ENCODE measurements at regions not wholly inside any gene's neighbourhood (a gene's known extent, or its start where the extent isn't known, plus 50 kb on each side); places are given as distances from the start of the nearest gene placed in this dataset.

DNA sequence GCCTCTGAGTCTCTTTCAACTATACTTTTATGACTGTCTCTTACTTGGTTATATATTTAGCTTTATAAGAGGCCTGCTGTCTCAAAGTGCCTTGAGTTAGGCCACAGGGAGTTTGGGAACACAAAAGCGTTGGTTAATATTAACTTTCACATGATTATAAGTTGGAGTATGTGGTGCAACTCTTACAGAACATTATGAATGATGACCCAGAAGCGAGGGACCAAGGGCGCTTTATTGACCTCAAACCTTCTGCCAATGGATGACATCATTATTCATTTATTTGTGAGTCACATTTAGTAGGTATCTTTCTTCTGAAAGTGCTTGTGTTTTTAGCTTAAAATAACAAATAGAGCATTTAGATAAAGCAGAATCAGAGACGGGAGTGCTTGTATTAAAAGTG is 298.0 kb upstream of the ZC3H12C start:
- no peak for DNase-seq (ENCODE audit: low read depth in 1 of 2, low spot score in 1 of 2)

GRCh38 chr11:109796253-109796652 is 296.9 kb upstream of the ZC3H12C start:
- no peak for DNase-seq (ENCODE audit: low read depth in 1 of 2, low spot score in 1 of 2)

DNA sequence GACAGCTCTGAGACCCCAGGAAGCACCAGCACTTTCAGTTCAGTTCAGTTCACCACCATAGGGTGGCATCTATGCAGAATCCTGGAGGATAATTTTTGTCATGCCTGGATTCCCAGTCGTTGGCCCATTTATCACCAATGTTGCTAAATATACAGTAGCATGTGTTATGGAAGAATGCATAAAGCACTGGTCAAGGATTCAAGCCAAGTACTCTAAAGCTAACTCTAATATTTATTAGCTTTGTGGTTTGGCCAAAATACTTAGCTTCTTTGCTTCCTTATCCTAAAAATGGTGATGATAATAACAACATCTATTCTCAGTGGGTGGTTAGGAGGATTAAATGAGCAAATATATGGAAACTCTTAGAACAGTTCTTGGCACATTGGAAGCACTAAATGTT is 294.7 kb upstream of the ZC3H12C start:
- DNase-seq (ENCODE audit: low read depth in 1 of 2, low spot score in 1 of 2), result no peak

DNA sequence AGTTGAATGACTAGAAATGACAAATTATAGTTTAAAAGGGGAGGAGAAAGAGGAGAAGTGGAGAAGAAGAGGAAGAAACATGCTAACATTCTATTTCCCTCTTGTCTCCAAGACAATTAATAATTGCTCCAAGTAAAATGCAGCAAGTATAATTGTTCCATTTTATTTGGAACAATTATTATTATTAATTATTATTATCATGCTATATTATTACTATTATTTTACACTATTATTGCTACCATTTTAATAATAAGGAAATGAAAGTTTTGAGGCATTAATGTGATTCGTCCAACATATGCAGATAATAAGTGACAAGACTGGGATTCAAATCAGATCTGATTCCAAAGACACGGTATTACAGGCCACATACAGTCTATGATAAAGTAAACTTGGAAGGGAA is 293.6 kb upstream of the ZC3H12C start:
- DNase-seq (ENCODE audit: low read depth in 1 of 2, low spot score in 1 of 2), result no peak

DNA sequence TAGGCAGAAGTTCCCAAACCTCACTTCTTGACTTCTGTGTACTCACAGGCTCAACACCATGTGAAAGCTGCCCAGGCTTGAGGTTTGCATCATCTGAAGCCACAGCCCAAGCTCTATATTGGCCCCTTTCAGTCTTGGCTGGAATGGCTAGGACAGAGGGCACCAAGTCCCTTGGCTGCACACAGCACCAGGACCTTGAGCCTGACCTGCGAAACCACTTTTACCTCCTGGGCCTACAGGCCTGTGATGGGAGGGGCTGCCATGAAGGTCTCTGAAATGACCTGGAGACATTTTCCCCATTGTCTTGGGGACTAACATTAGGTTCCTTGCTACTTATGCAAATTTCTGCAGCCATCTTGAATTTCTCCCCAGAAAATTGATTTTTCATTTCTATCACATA is 288.3 kb upstream of the ZC3H12C start:
- DNase-seq (ENCODE audit: low read depth in 1 of 2, low spot score in 1 of 2), result no peak

DNA sequence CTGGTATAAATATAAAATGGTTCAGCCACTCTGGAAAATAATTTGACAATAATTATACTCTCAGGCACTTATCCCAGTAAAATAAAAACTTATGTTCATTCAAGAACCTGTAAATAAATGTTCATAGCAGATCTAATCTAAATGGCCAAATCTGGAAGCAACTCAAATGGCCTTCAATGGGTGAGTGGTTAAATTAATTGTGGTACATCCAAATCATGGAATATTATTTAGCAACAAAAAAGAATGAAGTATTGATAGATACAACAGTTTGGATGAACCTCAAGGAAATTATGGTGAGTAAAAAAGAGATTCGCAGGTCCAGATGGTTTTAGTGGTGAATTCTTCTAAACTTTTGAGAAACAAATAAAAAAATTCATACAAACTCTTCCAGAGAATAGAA is 287.0 kb upstream of the ZC3H12C start:
- DNase-seq (ENCODE audit: low read depth in 1 of 2, low spot score in 1 of 2), result no peak

- DNase-seq (ENCODE audit: low read depth in 1 of 2, low spot score in 1 of 2), result no peak
These were observed 284.6 kb upstream of the ZC3H12C start for GRCh38 chr11:109808569-109808968.

DNA sequence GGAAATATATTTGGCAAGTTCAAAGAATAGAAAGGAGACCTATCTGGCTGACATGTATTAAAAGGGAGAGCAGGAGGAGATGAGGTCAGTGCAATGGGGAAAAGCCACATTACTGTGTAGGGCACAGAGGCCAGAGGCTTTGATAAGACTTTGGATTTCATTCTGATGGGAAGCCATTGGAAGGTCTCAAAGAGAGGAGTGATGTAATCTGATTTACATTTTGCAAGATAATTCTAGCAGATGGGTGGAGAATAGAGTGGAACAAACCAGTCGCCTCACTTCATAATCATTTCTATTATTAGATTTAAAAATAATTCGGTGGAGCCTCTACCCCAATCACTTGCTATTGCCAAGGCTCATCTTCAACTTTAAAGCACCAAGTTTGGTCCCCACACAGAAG is 278.4 kb upstream of the ZC3H12C start:
- DNase-seq (ENCODE audit: low read depth in 1 of 2, low spot score in 1 of 2), result no peak

DNA sequence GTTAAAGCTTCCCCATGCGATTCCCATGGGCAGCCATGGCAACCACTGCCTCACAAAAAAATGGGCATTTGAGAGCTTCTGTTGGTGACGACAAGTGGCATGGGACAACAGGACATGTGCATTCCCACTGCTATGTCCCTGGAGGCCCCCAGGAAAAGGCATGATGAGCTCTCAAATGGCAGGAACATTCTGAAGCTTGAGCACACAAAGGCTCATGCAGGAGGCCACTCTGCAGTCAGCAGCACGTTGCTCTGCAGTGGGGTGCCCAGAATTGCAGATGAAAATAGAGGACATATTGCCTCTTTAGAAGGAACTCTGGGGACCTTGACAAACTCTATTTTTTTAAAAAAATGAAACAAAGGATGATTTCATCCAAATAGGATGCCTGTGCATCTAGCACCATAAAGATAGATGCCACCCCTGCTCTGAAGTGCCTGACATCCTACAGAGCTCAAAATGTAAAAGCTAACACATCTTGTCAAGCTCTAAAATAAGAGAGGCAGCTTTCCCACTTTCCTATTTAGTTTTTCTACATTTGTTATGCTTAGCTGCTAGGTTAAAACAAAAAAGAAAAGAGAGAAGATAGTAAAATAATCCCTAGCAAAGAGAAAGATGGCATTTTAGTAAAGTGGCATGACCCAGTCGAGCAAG is 277.6 kb upstream of the ZC3H12C start:
- no peak for DNase-seq (ENCODE audit: low read depth in 1 of 2, low spot score in 1 of 2)

GRCh38 chr11:109818290-109818689 is 274.9 kb upstream of the ZC3H12C start:
- no peak for DNase-seq (ENCODE audit: low read depth in 1 of 2, low spot score in 1 of 2)

DNA sequence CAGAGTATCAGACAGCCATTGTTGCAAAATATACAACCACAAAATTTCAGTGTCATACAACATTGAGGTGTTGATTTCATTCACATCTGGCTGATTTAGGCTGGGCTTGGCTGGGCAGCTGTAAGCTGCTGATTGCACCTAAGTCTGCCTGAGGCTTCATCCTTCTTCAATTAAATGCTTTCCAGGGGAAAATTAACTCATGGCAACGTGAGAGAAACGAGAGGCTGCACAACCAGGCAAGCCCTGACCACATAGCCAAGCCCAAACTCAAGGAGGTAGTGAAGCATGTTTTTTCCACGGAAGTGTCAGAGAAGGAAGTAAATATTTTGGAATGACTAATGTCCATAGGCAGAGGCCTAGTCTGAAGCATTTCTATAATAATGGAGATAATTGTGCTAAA is 273.8 kb upstream of the ZC3H12C start:
- DNase-seq (ENCODE audit: low read depth in 1 of 2, low spot score in 1 of 2), result no peak

DNA sequence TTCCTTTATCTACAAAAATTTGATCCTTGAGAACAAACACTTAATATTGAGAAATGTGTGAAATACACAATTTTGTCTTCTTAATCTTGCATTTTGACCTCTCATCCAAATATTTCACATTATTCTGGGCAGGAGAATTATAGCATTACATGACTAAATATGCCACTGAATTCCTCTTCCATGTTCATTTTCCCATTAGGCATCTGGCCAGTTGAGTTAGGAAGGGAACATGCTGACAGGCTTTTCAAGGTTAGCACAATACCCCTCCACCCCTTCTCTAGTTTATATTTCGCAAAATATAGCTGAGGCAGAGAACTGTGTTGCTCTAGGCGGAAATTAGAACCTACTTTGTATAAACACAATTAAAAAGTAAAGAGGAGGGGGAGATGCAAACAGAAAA is 271.7 kb upstream of the ZC3H12C start:
- no peak for DNase-seq (ENCODE audit: low read depth in 1 of 2, low spot score in 1 of 2)

GRCh38 chr11:109822436-109823102 is 270.6 kb upstream of the ZC3H12C start:
- no peak for DNase-seq (ENCODE audit: low read depth in 1 of 2, low spot score in 1 of 2)

- no peak for DNase-seq (ENCODE audit: low read depth in 1 of 2, low spot score in 1 of 2)
These were observed 264.8 kb upstream of the ZC3H12C start for GRCh38 chr11:109828387-109828786.

DNA sequence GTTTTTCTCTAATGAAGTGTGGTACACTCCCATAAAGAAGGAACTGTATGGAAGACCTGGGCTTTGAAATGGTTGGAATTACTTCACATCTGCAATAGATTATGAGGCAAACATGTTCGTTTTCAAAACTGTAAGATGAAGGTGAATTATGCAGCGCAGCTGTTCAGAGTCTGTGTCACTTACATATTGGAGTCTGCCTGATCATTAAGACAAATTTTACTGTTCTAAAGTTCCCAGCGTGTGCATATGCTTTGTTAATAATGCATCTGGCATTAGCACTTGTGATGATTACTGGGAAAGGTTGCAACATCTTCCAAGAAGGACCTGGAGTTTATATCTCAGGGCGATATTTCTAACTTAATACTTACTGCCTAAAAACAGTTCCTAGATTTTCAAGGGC is 255.2 kb upstream of the ZC3H12C start:
- DNase-seq (ENCODE audit: low read depth in 1 of 2, low spot score in 1 of 2), result no peak

DNA sequence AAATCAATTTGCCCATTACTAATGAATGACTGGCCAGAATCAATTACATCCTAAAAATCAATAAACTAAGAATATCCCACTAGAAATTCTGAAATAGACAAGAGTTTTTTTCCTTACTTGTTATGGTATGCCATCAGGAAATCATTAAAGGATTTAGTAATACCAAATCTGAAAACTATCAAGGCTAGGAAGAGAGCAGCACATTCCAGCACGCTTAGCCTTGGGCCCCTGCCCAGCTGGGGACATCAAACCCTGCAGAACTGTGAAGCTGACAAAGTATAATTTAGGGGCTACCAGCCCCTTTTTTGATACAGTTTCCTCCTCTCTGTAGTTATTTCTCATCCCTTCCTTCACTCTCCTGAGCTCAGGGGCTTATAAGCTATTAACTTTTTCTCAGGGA is 247.8 kb upstream of the ZC3H12C start:
- no peak for DNase-seq (ENCODE audit: low read depth in 1 of 2, low spot score in 1 of 2)

GRCh38 chr11:109847621-109848020 is 245.6 kb upstream of the ZC3H12C start:
- DNase-seq (ENCODE audit: low read depth in 1 of 2, low spot score in 1 of 2), result no peak

DNA sequence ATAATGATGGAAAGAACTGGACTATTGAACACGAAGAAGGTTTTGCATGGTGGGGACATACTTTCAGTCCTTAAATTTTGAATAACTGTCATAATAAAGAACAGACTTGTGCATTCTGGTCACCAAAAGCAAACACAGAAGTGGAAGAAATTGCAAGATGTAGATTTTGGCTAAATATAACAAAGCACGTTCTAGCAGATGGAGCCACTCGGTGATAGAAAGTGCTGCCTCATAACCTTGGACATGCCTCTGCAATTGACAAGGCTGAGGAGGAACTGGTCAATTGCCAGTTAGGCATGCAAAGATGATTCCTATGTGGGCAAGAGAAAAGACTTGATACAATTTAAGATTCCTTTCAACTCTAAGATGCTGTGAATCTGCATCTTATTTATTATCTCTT is 244.1 kb upstream of the ZC3H12C start:
- no peak for DNase-seq (ENCODE audit: low read depth in 1 of 2, low spot score in 1 of 2)

DNA sequence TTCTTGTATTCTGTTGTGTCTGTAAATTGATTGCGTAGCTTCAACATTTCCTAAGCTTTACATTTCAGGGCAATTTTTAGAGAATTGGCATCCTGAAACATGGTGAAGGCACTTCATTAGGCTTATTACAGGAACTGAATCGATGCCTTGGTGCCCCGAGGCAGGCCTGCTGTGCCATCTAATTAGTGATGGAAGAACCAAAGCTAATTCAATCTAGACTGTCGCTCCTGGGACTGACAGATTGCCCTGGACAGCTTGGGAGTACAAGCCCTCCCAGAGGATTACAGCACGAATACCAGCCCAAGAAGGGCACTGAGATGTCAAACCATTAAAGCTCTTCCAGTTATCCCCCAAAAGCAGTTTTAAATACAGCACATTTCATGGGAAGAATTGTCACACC is 243.2 kb upstream of the ZC3H12C start:
- DNase-seq (ENCODE audit: low read depth in 1 of 2, low spot score in 1 of 2), result no peak

DNA sequence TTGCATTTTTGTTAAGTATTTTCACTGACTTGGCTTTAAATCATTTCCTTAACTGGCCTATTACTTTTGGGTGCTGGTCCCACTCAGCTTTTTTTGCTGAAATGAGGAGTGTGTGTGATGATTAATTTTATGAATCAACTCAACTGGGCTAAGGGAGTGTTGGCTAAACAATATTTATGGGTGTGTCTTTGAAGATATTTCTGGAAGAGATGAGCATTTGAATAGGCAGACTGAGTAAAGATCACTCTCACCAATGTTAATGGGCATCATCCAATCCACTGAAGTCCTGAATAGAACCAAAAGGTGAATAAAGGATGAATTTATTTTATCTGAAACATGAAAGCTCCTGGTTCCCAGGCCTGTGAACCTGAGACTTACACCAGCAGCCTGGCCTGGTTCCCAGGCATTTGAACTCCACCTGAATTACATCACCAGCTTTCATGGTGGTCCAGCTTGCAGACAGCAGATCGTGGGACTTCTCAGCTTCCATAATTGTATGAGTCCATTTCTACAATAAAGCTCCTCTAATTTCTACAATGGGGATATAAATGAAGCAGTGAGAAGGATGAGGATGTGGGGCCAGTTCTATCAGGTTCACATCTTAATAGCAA is 241.3 kb upstream of the ZC3H12C start:
- DNase-seq (ENCODE audit: low read depth in 1 of 2, low spot score in 1 of 2), result no peak

GRCh38 chr11:109853156-109853776 is 239.9 kb upstream of the ZC3H12C start:
- DNase-seq (ENCODE audit: low read depth in 1 of 2, low spot score in 1 of 2), result no peak

GRCh38 chr11:109854731-109855130 is 238.5 kb upstream of the ZC3H12C start:
- no peak for DNase-seq (ENCODE audit: low read depth in 1 of 2, low spot score in 1 of 2)

Data from activated CD4-positive, alpha-beta T cell treated with anti-CD3 and anti-CD28 coated beads, Interleukin-2, amount 50 U/mL, for 24 hours (primary cell).